ENCODE measurements at regions not wholly inside any gene's neighbourhood (a gene's known extent, or its start where the extent isn't known, plus 50 kb on each side); places are given as distances from the start of the nearest gene placed in this dataset.
A peak's percentile ranks its signal among the peaks of the same experiment; 100 is the strongest.
"Not testable (repeated sequence)": the region's sequence is repeated elsewhere in the genome, so short reads cannot be mapped to it uniquely, and the experiment has no call there.

DNA sequence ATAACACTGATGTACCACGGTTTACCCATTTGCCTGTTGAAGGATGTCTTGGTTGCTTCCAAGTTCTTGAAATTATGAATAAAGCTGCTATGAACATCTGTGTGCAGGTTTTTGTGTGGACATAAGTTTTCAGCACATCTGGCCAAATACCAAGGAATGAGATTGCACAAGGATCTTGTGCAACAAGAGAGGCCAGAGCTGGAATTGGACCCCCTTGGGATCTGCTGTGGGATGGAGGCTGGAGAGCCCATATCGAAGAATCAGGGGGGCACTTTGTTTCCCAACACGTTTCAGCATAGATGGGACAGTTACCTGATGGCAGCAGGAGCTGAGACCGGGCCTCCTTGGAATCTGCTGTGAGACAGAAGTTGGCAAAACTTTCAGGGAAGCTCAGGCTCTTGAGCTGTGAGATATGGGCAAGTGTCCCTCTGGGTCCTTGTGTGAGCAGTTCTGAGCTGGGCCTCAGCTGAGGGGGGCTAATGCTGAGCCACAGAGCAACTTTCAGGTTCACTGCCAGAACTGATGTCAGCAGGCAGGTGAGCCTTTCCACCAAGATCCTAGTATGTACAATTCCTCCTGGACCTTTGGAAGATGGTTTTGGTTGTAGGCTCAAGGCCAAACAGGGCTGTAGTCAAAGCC, 115.2 kb upstream of the RAB18 start:
- DNase-seq, result no peak

DNA sequence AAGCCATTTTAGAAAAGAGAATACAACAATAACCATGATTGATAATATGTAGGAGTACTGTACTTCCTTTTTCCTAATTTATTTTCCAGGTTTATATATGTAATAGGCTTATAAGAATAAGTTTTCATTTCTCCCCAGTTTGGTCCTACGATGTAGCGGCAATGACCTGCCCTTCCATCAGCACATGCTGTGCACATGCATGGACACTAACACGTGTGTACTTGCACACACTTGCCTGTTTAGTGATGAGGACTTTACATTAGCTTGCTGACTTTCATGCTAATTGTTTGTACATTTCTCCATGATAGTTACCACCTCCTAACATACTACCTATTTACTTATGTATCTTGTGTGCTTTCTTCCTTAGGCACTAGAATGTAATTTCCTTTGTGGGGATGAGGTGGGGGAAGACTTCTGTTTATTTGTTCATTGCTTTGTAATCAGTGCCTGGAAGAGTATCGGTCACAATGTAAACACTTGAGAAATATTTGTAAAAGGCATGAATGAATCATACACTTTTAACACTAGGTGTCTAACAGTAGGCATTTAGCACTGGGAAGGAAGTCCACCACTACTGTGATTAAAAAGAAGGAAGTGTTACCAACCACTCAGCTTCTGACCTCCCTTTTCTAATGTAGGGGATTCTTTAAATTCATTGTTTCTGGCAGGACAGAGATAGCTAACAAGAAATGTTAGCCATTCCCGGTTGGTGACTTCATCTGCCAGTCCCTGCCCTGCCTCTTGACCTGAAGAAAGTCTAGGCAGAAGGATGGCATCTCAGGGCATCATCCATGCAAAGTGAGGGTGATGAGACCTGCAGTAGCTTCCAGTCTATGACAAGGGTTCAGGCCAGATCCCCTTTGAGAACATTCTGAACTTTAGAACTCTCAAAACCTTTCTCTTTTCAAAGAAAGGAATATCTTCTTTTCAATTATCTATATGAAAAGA, 120.2 kb upstream of the RAB18 start:
- no peak for DNase-seq

DNA sequence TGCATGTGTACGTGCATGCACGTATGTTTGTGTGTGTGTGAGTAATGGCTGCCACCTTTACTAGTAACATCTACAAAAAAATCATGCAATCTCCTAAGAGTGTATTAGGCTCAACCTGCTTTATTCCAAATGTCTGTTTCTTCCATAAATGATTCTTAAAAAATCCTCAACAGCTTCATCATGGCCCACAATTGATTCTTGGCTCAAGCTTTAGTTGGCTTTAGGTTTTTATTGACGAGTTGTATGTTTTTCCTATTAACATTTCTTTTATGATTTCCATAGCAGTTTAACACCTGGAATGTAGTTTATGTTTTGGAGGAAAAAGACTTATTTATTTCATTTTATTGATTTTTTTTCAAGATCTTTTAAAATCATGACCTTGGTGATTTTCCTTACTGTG, 121.9 kb upstream of the RAB18 start:
- DNase-seq, result no peak

DNA sequence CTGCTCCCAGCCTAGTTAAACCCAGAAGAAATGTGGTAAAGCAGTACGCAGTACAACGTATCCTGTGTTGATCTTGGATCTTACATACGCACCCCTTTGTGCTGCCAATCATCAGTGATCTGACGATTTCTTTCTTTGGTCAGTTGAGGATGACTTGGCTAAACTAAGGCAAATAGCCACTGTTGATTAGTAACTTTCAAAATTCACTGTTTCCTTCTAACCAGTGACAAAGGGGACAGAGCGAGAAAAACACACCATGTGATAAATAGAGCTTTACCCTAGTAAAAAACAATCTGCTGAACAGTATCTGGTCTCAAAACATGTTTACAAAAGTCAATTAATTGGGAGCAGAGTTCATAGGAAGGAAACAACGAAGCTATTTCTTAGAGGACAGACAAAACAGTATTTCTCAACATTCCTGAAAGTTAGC, 123.2 kb upstream of the RAB18 start:
- DNase-seq, result no peak

DNA sequence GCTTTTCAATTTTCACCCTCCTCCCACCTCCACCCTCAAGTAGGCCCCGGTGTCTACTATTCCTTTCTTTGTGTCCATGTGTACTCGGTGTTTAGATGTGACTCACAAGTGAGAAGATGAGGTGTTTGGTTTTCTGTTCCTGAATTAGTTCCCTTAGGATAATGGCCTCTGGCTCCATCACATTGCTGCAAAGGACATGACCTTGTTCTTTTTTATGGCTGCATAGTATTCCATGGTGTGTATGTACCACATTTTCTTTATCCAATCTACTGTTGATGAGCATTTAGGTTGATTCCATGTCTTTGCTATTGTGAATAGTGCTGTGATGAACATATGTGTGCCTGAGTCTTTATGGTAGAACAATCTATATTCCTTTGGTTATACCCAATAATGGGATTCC, 125.1 kb upstream of the RAB18 start:
- not testable (repeated sequence) for DNase-seq

DNA sequence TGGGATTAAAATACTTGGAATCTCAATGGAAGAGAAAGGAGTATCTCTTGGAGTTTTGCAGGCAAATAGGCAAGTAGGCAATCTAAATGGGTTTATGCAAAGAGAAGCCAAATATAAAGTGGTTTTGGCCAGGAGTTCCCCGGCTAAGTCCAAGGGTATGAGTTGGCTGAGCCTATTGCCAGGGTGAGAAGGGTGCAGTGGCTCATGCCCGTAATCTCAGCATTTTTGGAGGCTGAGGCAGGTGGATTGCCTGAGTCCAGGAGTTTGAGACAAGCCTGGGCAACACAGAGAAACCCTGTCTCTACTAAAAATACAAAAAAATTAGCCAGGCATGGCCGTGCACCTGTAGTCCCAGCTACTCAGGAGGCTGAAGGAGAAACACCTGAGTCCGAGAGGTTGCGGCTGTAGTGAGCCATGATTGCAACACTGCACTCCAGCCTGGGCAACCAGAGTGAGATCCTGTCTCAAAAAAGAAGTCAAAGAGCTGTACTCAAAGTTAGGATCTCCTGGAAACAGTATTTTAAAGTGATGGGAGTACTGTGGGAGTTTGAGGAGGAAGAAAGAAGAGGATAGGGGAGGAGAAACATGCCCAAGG, 130.4 kb upstream of the RAB18 start:
- DNase-seq, result no peak

DNA sequence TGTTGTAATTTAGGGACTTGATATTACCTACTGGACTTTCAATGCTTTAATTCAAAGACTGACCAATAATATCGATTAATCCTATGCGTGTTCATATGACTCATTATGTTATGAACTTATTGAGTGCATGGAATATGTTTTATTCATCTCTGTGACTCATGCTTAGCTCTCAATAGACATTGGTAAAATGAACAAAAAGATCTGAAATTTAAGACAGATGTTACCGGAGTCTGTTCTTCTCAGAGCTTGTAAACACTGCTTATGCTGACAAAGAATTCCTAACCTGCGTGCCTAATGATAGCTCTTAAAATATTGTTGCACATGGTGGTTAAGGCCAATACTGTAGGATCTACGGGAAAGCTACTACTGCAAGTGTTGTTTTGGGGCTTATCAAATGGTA, 131.5 kb upstream of the ACBD5 start:
- no peak for DNase-seq

DNA sequence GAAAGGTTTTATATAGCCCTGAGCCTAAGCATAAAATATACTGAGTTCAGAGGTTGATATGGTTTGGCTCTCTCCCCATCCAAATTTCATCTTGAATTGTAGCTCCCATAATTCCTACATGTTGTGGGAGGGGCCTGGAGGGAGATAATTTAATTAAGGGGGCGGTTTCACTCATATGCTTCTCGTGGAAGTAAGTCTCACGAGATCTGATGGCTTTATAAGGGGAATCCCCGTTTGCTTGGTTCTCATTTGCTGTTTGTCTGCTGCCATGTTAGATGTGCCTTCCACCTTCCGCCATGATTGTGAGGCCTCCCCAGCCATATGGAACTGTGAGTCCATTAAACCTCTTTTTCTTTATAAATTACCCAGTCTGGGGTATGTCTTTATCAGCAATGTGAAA, 130.8 kb upstream of the ACBD5 start:
- not testable (repeated sequence) for DNase-seq

DNA sequence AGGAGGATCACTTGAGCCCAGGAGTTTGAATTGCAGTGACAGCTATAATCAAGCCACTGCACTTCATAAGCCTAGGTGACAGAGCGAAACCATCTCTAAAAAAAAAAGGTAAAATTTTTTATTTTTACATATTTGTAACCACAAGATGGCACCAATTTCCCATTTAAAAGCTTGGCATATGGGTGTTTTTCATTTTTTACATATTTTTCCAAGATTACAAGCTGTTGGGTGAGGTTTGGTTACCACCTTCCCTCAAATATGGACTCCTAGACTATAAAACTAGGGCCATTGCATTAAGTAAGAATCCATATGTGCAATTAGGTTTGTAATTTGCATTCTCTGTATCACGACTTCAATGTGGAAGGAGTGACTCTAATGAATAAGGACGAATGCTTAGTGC, 129.3 kb upstream of the ACBD5 start:
- no peak for DNase-seq

DNA sequence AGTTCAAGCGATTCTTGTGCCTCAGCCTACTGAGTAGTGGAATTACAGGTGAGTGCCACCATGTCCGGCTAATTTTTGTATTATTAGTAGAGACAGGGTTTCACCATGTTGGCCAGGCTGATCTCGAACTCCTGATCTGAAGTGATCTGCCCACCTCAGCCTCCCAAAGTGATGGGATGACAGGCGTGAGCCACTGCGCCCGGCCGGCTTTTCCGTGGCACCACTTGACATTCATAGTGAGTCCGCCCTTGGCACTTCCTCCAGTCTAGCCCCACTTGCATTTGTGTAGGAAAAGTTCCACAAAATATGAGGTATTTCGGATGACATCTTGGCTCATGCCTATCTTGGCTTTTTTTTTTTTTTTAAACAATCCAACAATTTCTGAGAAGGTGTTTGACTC, 128.1 kb upstream of the ACBD5 start:
- DNase-seq, result no peak

DNA sequence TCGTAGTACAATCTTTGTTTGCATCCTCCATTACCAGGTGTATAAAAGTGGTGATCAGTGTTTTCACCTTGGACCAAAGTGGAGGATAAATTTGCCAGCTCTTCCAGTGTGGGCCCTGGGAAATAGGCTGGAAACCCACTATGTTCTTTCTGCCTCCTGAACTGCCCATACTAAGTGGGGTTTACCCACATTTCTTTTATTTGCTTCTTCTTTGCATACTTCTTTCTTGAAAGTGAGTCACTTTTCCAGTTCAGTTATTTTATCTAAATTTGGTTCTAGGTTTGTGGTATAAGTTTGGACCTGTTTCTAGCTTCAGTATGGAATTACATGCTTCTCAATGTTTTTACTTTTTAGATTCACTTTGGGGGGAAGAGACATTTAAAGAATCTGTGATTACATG, 126.2 kb upstream of the ACBD5 start:
- no peak for DNase-seq

DNA sequence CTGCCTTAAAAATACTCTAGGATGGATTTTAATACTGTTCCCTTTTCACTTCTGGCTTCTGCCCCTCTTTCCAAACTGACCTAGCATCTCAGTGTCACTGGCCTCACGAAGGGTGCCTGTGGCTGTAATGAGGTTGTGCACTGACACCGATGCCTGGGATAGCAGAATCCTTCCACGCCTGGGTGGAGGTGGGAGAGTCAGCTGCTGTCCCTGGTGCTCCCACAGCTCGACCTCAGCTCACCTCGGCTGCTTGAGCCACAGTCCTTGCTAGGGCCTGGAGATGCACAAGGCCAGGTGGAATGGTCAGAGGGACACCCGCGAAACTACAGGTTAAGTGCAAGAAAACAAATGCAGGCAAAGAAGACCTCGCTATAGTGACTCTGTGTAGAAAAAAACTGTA, 123.4 kb upstream of the ACBD5 start:
- DNase-seq, result no peak

DNA sequence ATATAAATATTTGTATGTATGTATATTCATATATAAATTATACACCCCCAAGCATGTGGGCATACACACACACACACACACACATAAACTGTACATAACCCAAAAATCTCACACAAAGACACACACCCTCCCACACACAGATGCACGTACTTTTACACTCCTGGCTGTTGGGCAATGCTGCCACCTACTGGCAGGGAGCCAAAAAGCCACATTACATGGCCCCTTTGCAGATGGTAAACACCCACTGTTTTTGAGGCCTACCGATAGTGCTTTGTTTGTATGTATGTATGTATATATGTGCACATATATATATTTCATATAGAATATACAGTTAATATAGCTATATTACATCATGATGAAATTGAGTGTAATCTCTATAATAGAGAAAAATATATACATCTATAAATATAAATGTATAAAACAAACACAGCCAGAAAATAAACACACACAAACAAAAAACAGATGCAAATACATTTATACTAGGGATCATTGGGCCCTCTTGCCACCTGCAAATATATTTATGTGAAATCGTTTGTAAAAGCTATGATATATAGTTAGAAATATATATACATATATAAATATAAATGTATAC, 120.1 kb upstream of the ACBD5 start:
- DNase-seq, result peak; percentile 81 to 82

DNA sequence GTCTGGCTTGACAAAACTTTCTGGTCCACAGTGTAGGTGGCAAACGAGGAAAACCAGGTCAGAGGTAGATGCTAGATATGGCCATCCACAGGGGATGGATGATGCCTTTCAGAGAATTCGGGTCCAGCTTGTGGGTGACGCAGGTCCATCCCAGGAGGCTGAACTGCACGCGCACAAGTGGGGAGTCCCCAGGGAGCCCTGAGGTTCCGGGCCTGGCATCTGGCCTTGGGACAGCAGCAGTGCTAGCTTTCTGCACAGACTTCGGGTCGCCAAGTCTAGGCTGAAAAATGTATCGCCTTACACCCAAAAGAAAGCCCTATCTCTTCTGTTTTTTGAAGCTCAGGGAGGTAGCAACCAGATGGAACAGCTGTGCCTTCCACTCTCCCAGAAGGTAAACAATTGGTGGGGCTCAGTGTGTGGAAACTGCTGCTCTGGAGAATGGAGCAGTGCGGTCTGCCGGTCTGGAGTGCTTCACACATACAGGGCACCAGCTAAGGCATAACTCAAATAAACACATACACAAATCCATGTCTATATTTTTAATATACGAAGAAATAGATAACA, 119.3 kb upstream of the ACBD5 start:
- DNase-seq, result no peak

DNA sequence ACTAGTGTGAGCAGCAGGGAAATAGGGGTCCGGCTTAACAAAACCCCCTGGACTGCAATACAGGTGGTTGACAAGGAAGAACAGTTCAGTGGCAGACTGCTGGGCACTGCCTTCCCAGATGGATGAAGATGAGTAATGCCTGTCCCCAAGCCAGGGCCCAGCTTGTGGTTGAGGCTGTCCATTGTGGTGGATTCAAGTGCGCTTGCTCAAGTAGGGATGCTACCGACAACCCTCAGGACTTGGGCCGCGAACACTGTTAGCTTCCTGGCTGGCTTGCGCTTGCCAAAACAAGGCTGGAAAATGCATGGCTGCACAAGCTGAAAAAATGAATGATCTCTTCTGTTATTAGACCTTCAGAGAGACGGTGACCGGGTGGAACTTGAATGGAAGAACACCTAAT, 116.1 kb upstream of the ACBD5 start:
- no peak for DNase-seq

DNA sequence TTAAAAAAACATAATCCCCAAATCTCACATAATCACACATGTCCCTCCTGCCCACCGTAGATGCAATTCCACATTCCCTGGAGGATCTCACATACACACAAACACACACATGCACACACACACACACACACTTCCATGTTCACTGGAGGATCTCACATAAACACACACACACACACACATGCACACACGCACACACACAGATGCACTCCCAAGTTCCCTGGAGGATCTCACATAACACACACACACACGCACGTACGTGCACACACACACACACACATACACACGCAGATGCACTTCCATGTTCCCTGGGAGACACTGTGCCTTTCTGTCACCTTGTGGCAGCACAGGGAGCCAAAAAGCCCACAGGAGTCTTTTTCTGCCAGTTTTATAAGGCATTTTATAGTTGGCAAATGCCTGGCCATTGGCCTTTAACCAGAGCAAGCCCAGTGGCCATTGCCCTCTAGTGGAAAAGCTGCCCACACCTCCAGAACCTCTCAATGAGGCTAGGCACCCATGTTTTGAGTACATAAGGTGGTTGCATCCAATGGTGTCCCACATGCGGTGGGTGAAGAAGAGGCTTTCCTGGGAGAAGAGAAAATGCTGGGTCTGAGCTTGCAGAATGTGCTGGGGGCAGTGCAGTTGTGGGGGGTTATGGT, 115.4 kb upstream of the ACBD5 start:
- no peak for DNase-seq

DNA sequence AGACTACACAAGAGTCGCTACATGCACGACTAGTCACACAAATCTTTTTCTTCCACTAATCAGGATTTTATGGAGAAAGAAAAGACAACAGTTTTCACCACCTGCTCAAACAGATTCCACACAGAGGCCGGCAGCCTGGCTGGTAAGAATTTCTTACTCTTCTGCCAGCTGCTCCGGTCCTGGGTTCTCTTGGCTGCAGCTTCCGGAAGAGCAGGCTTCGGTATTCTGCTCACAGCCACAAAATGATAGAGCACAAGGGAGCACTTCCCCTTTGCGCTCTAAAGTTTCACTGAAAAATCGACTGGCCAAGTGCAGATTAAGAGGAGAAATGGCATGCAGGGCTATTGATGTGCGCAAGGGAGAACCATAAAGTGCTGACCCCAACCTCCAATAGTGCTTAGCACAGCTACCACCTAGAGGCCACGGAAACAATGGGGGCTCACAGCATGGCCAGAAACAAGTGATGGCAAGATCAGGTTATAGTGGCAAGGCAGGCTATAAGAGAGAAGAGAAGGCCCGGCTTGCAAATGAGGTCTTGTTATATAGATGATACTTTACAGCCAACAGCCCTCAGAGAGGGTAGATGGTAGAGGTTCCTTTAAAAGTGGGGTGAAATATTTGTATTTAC, 114.2 kb upstream of the ACBD5 start:
- not testable (repeated sequence) for DNase-seq

DNA sequence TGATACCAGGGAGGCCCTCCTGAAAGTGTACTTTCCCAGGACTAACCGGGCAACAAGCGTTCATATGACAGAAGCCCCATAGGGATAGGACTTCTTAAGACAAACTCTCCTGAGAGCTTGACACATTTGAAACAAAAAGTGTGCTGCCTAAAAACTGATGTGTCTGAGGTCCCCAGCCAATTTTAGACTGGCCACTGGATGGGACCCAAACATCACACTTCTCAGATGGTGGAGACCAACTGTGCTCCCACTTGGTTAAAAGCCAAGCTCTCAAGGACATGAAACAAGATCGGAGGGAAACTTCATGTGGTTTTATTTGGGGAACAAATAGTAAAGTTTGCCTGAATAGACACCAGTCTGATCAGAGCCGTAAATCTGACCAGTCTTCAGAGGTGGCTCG, 113.5 kb upstream of the ACBD5 start:
- DNase-seq, result not testable (repeated sequence)

DNA sequence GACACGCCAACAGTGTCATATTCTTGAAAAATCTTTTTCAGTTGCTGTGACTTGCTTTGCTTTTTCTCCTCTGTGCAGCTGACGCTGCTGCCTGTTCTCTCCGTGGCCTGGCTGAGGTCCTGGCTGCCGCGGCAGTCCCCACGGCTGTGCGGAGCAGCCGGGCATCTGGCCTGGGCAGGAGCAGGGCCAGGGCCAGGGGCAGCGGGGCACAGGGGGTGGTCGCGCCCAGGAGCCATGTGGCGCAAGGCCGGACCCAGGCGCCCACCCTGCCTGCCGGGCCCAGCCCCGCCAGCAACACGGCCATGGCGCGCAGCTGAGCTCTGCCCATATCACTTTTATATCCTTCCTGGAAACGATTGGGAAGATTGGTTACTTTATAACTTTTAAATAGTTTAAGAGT, 109.4 kb upstream of the ACBD5 start:
- no peak for DNase-seq

DNA sequence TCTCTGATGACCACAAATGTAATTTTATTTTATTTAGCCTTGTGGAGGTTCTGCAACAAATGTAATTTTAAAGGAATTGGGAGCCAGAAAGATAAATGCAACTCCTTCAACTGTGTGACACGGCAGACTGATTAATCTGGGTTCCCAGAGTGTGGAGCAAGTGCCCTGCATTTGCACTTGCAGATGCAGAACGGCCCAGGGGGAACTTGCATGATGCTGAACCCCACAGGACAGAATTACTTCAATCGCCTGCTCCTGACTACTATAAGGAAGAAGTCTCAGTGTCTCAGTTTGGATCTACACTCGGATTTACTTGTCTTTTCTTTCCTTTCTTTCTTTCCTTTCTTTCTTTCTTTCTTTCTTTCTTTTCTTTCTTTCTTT, 107.2 kb upstream of the ACBD5 start:
- not testable (repeated sequence) for DNase-seq

DNA sequence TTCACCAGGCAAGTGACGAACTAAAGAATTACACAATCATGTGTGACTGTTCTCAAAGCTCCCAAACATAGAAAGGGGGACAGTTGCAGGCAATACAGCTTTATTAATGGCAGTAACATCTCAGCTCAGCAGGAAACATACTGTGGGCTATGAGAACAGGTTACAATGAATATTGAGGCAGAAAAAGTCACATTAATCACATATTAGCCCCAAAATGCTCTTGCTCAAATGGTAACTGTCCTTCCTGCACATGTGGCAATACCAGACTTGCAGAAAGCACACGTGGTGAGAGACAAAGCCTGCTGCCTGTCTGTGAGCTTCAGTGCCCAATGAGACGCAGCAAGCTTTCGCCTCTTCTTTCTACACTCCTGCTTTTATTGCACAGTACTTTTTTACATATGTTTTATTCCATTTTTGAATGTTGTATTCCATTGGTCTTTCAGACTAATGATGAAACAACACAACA, 104.9 kb upstream of the ACBD5 start:
- DNase-seq, result no peak

All from activated CD4-positive, alpha-beta T cell treated with anti-CD3 and anti-CD28 coated beads, Interleukin-2, amount 50 U/mL, for 4 hours (primary cell).